Neural cell (in vitro differentiated cells): ENCODE measurements at regions not wholly inside any gene's neighbourhood (a gene's known extent, or its start where the extent isn't known, plus 50 kb on each side); places are given as distances from the start of the nearest gene placed in this dataset.

ENCODE experiments used
- H2AFZ ChIP-seq: fragments of 200-600, 300-800 bp; sonication (generic), shearing (Covaris generic); 2 replicates; pipeline ENCODE4 v1.6.0; 2014; ENCODE audit warnings: low read depth, mild to moderate bottlenecking, antibody characterized with exemption, low read length, moderate library complexity
- H3F3A ChIP-seq: fragments of 200-600 bp; shearing (Covaris generic); 2 replicates; pipeline ENCODE4 v1.6.1; 2016; ENCODE audit warnings: mild to moderate bottlenecking, moderate library complexity, mixed read lengths, antibody characterized with exemption, low read length; ENCODE audit not compliant: insufficient read depth, poor library complexity, severe bottlenecking
- H3K27ac ChIP-seq: fragments of 200-600, 300-800 bp; sonication (generic), shearing (Covaris generic); 2 replicates; pipeline ENCODE4 v1.5.1; 2014; ENCODE audit warnings: mild to moderate bottlenecking, low read length, moderate library complexity
- H3K27me3 ChIP-seq: fragments of 300-800, 200-600 bp; sonication (generic), shearing (Covaris generic); 2 replicates; pipeline ENCODE4 v1.6.0; 2014; ENCODE audit warnings: mild to moderate bottlenecking, low read depth, low read length, moderate library complexity; ENCODE audit not compliant: insufficient read depth
- H3K36me3 ChIP-seq: fragments of 300-800, 200-600 bp; sonication (generic), shearing (Covaris generic); 2 replicates; pipeline ENCODE4 v1.5.1; 2014; ENCODE audit warnings: mild to moderate bottlenecking, antibody characterized with exemption, low read length, moderate library complexity; ENCODE audit not compliant: insufficient read depth
- H3K4me2 ChIP-seq: fragments of 300-800, 200-600 bp; sonication (generic), shearing (Covaris generic); 2 replicates; pipeline ENCODE4 v1.6.0; 2014; ENCODE audit warnings: mild to moderate bottlenecking, low read length
- H3K4me3 ChIP-seq: fragments of 300-800, 200-600 bp; sonication (generic), shearing (Covaris generic); 2 replicates; pipeline ENCODE4 v1.5.1; 2014; ENCODE audit warnings: mild to moderate bottlenecking, low read length, moderate library complexity
- H3K79me2 ChIP-seq: fragments of 200-600 bp; shearing (Covaris generic); replicated peaks from 2 replicates; pipeline ENCODE4 v1.6.0; 2014; ENCODE audit warnings: mild to moderate bottlenecking, low read length, moderate library complexity; ENCODE audit not compliant: insufficient read depth
- H3K9ac ChIP-seq: fragments of 300-800, 200-600 bp; sonication (generic), shearing (Covaris generic); 2 replicates; pipeline ENCODE4 v1.6.1; 2016; ENCODE audit warnings: mild to moderate bottlenecking, low read length, mixed read lengths
- H3K9me2 ChIP-seq: fragments of 200-600 bp; shearing (Covaris generic); 2 replicates; pipeline ENCODE4 v1.6.1; 2016; ENCODE audit warnings: mild to moderate bottlenecking, low read length, mixed read lengths; ENCODE audit not compliant: insufficient read depth
- H3K9me3 ChIP-seq: fragments of 200-600, 300-800 bp; sonication (generic), shearing (Covaris generic); 2 replicates; pipeline ENCODE4 v1.6.1; 2016; ENCODE audit warnings: mild to moderate bottlenecking, mixed run types, low read length, moderate library complexity, mixed read lengths
- H4K20me1 ChIP-seq: fragments of 200-600 bp; shearing (Covaris generic); 2 replicates; pipeline ENCODE4 v1.6.1; 2016; ENCODE audit warnings: mild to moderate bottlenecking, mixed run types; ENCODE audit not compliant: insufficient read depth
- CTCF ChIP-seq: fragments of 450-650 bp; IDR thresholded peaks from 2 replicates; pipeline ENCODE4 v1.5.1; 2014; ENCODE audit warnings: antibody characterized with exemption, mild to moderate bottlenecking, moderate library complexity; ENCODE audit not compliant: poor library complexity, severe bottlenecking
- EP300 ChIP-seq: fragments of 450-650 bp; conservative IDR thresholded peaks from 2 replicates; pipeline ENCODE4 v1.6.1; 2014; ENCODE audit warnings: antibody characterized with exemption, mild to moderate bottlenecking, moderate library complexity; ENCODE audit not compliant: poor library complexity, severe bottlenecking
- EZH2 ChIP-seq: fragments of 200-600, 300-800 bp; shearing (Covaris generic), sonication (generic); IDR thresholded peaks from 2 replicates; pipeline ENCODE4 v1.6.1; 2014; ENCODE audit warnings: antibody characterized with exemption, low read length, borderline replicate concordance, mild to moderate bottlenecking; ENCODE audit not compliant: insufficient read depth, poor library complexity, severe bottlenecking
- MXI1 ChIP-seq: fragments of 450-650 bp; conservative IDR thresholded peaks from 2 replicates; pipeline ENCODE4 v1.6.1; 2014; ENCODE audit warnings: antibody characterized with exemption, mild to moderate bottlenecking; ENCODE audit not compliant: poor library complexity, severe bottlenecking
- POLR2AphosphoS5 ChIP-seq: IDR thresholded peaks from 2 replicates; pipeline ENCODE4 v1.6.1; 2012
- RAD21 ChIP-seq: fragments of 450-650 bp; conservative IDR thresholded peaks from 2 replicates; pipeline ENCODE4 v1.6.1; 2014; ENCODE audit warnings: antibody characterized with exemption, mild to moderate bottlenecking, moderate library complexity
- REST ChIP-seq: IDR thresholded peaks from 2 replicates; pipeline ENCODE4 v1.6.1; 2012; ENCODE audit warnings: borderline replicate concordance
- SMC3 ChIP-seq: fragments of 450-650 bp; conservative IDR thresholded peaks from 2 replicates; pipeline ENCODE4 v1.6.1; 2014; ENCODE audit warnings: antibody characterized with exemption, mild to moderate bottlenecking, moderate library complexity; ENCODE audit not compliant: poor library complexity
- TAF1 ChIP-seq: IDR thresholded peaks from 2 replicates; pipeline ENCODE4 v1.6.1; 2012; ENCODE audit warnings: low read depth

GRCh38 chr4:4800646-4801408 lies 58.6 kb upstream of the MSX1 start:
- Histone ChIP-seq H3K27ac (no peak overlapping the region), H3K36me3 (no peaks in the 10 kb centered on the region), H3K9me2 (no peaks in the 10 kb centered on the region), H3K4me3 (no peak overlapping the region), H3K9ac (no peak overlapping the region), H3K4me2 (no peak overlapping the region), H3K79me2 (no peaks in the 10 kb centered on the region), H2AFZ (no peak overlapping the region), H3K27me3 (no peaks in the 10 kb centered on the region), H3K9me3 (no peaks in the 10 kb centered on the region), H3F3A (no peaks in the 10 kb centered on the region), H4K20me1 (no peaks in the 10 kb centered on the region)
- TF ChIP-seq MXI1 = no peak
- no peak for TF ChIP-seq TAF1
- no peak for TF ChIP-seq EP300
- no peak for TF ChIP-seq CTCF
- TF ChIP-seq EZH2 = no peak
- TF ChIP-seq POLR2AphosphoS5 = no peak

- Histone ChIP-seq H3K9me2 (no peaks in the 10 kb centered on the region), H3K79me2 (no peaks in the 10 kb centered on the region), H3K9ac (no peak overlapping the region), H3K4me2 (no peak overlapping the region), H4K20me1 (no peaks in the 10 kb centered on the region), H3F3A (no peaks in the 10 kb centered on the region), H2AFZ (no peak overlapping the region), H3K27me3 (no peaks in the 10 kb centered on the region), H3K36me3 (no peaks in the 10 kb centered on the region), H3K9me3 (peaks cover 4% of the 10 kb centered on the region), H3K4me3 (no peak overlapping the region), H3K27ac (no peak overlapping the region)
- no peak for TF ChIP-seq RAD21
- no peak for TF ChIP-seq CTCF
Observed at GRCh38 chr4:4794421-4794820, 65.0 kb upstream of the MSX1 start.

DNA sequence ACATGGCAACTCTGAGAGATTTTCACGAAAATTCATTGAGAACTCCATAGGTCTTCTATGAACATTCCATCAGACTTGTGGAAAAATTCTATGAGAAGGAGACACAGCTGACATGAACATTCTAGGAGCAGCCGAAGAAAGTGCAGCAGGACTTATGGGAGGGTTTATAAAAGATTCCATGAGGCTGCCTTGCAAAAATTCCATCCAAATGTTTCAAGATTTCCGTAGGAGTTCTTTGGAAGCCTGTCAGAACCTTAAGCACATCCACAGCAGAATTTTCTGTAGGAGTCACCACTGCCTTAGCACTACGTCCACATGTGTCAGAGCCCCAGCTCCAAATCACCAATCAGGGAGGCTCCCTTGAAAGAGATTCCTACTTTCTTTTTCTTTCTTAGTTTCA lies 67.0 kb upstream of the MSX1 start:
- peaks cover 12% of the 10 kb centered on the region for H3K9me3 ChIP-seq
- no peaks in the 10 kb centered on the region for H4K20me1 ChIP-seq
- H3K27ac ChIP-seq = no peak overlapping the region
- H3K36me3 ChIP-seq = no peaks in the 10 kb centered on the region
- no peak overlapping the region for H3K4me2 ChIP-seq
- H2AFZ ChIP-seq = no peak overlapping the region
- H3K9me2 ChIP-seq = no peaks in the 10 kb centered on the region
- no peaks in the 10 kb centered on the region for H3K79me2 ChIP-seq
- no peak for TF ChIP-seq EP300
- no peak for TF ChIP-seq TAF1
- TF ChIP-seq POLR2AphosphoS5 = no peak
- TF ChIP-seq EZH2 = no peak
- TF ChIP-seq REST = no peak
- no peak for TF ChIP-seq RAD21
- no peak for TF ChIP-seq MXI1
- no peak for TF ChIP-seq CTCF
- TF ChIP-seq SMC3 = no peak
- H3K27me3 ChIP-seq = no peaks in the 10 kb centered on the region
- no peaks in the 10 kb centered on the region for H3F3A ChIP-seq
- no peak overlapping the region for H3K9ac ChIP-seq
- H3K4me3 ChIP-seq = no peak overlapping the region
